Ascending aorta (tissue), 2 donors: ENCODE measurements at regions not wholly inside any gene's neighbourhood (a gene's known extent, or its start where the extent isn't known, plus 50 kb on each side); places are given as distances from the start of the nearest gene placed in this dataset.
A peak's percentile ranks its signal among the peaks of the same experiment; 100 is the strongest.

Experiments
- DNase-seq, 2 donors: peaks; one replicate each; pipeline ENCODE4 v3.0.0-alpha.2; 2019; ENCODE audit warnings: low spot score in 2 of 2
- H3K27ac ChIP-seq, 2 donors: fragments of 200-600 bp; sonication (generic); one replicate each; pipeline ENCODE4 v1.5.1; 2016 to 2017; ENCODE audit warnings: mild to moderate bottlenecking in 1 of 2
- H3K27me3 ChIP-seq: fragments of 200-600 bp; sonication (generic); one replicate; pipeline ENCODE4 v1.5.1; 2017
- H3K36me3 ChIP-seq, 2 donors: fragments of 200-600 bp; sonication (generic); one replicate each; pipeline ENCODE4 v1.5.1; 2016
- H3K4me1 ChIP-seq, 2 donors: fragments of 200-600 bp; sonication (generic); one replicate each; pipeline ENCODE4 v1.5.1; 2016 to 2017; ENCODE audit warnings: mild to moderate bottlenecking in 1 of 2
- H3K4me3 ChIP-seq, 2 donors: fragments of 200-600 bp; sonication (generic); one replicate each; pipeline ENCODE4 v1.5.1; 2016 to 2017; ENCODE audit warnings: mild to moderate bottlenecking in 1 of 2
- H3K9me3 ChIP-seq, 2 donors: fragments of 200-600 bp; sonication (generic); one replicate each; pipeline ENCODE4 v1.5.1; 2016
- intact Hi-C: fragments of 100-400 bp; cut with DNase I; formaldehyde crosslinking; loops from one replicate; pipeline ENCODE4 v1.15.1; 2023
- TF ChIP-seq, protein P1 (sequence below), 3 experiments: fragments of 200-600 bp in 2 of 3; fragments of 450-650 bp in 1 of 3; sonication (generic) in 2 of 3; IDR thresholded peaks; one replicate each; pipeline ENCODE4 v1.5.1; 2016 to 2019; ENCODE audit warnings: antibody characterized with exemption in 3 of 3, mild to moderate bottlenecking in 1 of 3, moderate library complexity in 1 of 3

DNA sequence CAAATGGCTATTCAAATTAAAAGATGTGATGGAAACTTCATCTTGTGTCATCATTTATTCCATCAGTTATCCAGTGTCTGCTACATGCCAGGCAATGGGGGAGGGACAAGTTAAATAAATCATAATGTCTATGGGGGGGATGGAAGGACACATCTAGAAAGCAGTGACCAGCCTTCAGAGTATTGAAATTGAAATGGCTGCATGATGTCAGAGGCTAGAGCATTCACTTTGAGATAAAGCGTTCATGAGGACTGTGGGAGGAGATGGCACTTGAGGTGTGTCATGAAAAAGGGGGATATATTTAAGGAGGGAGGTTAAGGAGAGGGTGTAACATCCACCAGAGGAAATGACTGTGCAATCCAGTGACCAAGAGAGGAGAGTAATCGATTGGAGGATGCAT is 50.6 kb downstream of the SLIT2 start:
- H3K27me3 ChIP-seq = no peaks in the 10 kb centered on the region
- no peaks in the 10 kb centered on the region for H3K4me1 ChIP-seq
- H3K4me3 ChIP-seq = no peak overlapping the region
- DNase-seq = no peak
- H3K36me3 ChIP-seq = no peaks in the 10 kb centered on the region
- H3K9me3 ChIP-seq = no peaks in the 10 kb centered on the region
- TF ChIP-seq, protein P1, sequence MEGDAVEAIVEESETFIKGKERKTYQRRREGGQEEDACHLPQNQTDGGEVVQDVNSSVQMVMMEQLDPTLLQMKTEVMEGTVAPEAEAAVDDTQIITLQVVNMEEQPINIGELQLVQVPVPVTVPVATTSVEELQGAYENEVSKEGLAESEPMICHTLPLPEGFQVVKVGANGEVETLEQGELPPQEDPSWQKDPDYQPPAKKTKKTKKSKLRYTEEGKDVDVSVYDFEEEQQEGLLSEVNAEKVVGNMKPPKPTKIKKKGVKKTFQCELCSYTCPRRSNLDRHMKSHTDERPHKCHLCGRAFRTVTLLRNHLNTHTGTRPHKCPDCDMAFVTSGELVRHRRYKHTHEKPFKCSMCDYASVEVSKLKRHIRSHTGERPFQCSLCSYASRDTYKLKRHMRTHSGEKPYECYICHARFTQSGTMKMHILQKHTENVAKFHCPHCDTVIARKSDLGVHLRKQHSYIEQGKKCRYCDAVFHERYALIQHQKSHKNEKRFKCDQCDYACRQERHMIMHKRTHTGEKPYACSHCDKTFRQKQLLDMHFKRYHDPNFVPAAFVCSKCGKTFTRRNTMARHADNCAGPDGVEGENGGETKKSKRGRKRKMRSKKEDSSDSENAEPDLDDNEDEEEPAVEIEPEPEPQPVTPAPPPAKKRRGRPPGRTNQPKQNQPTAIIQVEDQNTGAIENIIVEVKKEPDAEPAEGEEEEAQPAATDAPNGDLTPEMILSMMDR (IDR thresholded peaks at IDR 0.05) = no peak
- intact Hi-C loops = no loop called here
- no peak overlapping the region for H3K27ac ChIP-seq

DNA sequence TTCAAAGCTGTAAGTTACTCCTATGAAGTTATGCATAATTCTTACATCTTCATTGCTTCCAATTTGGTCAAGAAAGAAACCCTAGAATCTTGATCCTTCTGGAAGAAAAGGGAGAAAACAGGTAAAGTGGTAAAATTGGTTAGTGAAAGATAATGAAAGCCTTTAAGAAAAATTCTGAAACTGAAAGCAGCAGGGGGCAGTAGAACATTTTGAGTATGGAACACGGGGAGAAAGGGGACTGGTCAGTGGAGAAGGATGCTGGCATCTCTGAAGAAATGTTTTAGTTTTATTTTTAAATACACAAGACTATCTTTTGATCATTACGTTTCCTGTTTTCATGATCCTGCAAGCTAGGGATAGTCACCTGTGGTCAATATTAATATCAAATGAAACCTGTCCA is 54.3 kb downstream of the SLIT2 start:
- H3K36me3 ChIP-seq = no peaks in the 10 kb centered on the region
- H3K9me3 ChIP-seq = no peaks in the 10 kb centered on the region
- DNase-seq = no peak
- H3K4me1 ChIP-seq = no peaks in the 10 kb centered on the region
- intact Hi-C loops = no loop called here
- no peaks in the 10 kb centered on the region for H3K27me3 ChIP-seq
- H3K4me3 ChIP-seq = no peak overlapping the region
- no peak overlapping the region for H3K27ac ChIP-seq
- TF ChIP-seq, protein P1 (IDR thresholded peaks at IDR 0.05) = peak in 1 of 3 experiments; percentile 29

DNA sequence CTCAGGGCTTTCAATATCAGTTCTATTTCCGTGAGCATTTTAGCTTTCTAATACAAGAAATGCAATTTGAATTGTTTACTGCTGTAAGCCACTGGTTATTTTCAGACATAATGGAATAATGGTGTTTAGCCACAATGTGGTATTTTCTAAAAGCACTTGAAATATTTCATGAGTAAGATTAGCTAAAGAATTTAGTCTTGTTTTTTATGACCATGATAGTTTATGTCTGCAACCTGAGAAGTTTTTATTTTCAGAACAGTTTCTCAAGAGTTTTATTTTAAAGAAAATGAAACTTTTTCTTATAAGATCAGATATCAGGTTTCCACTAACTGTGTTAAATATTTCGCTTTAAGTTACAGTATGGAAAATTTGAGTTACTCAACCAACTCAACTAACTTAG is 60.2 kb downstream of the SLIT2 start:
- intact Hi-C loops = no loop called here
- Histone ChIP-seq H3K9me3 (no peaks in the 10 kb centered on the region), H3K4me1 (no peaks in the 10 kb centered on the region), H3K4me3 (no peak overlapping the region), H3K36me3 (no peaks in the 10 kb centered on the region), H3K27me3 (no peaks in the 10 kb centered on the region), H3K27ac (no peak overlapping the region)
- TF ChIP-seq, protein P1 (IDR thresholded peaks at IDR 0.05) = no peak
- no peak for DNase-seq

DNA sequence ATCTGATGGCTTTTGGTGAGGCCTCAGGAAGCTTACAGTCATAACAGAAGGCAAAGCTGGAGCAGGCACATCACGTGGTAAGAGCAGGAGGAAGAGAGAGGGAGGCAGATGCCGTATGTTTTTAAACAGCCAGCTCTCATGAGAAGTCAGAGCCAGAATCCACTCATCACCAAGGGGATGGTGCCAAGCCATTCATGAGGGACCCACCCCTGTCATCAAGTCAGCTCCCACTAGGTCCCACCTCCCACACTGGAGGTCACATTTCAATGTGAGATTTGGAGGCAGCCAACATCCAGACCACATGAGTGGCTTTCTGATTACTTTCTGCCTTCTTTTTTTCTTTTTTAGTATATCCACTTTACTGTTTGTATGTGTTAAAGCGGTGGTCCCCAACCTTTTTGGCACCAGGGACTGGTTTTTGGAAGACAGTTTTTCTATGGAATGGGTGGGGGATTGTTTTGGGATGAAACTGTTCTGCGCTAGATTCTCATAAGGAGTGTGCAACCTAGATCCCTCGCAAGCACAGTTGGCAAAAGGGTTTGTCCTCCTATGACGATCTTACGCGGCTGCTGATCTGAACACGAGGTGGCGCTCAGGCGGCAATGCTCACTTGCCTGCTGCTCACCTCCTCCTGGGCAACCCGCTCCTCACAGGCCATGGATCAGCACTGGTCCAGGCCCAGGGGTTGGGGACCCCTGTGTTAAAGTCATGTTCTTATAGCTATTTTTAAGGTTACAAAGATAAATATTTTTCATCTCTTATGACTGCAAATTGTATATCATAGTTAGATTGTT is 61.7 kb downstream of the SLIT2 start:
- no peaks in the 10 kb centered on the region for H3K36me3 ChIP-seq
- H3K27ac ChIP-seq = no peak overlapping the region
- H3K4me3 ChIP-seq = no peak overlapping the region
- H3K27me3 ChIP-seq = no peaks in the 10 kb centered on the region
- TF ChIP-seq, protein P1 (IDR thresholded peaks at IDR 0.05) = no peak
- no peaks in the 10 kb centered on the region for H3K9me3 ChIP-seq
- DNase-seq = no peak
- intact Hi-C loops = no loop called here
- no peaks in the 10 kb centered on the region for H3K4me1 ChIP-seq

DNA sequence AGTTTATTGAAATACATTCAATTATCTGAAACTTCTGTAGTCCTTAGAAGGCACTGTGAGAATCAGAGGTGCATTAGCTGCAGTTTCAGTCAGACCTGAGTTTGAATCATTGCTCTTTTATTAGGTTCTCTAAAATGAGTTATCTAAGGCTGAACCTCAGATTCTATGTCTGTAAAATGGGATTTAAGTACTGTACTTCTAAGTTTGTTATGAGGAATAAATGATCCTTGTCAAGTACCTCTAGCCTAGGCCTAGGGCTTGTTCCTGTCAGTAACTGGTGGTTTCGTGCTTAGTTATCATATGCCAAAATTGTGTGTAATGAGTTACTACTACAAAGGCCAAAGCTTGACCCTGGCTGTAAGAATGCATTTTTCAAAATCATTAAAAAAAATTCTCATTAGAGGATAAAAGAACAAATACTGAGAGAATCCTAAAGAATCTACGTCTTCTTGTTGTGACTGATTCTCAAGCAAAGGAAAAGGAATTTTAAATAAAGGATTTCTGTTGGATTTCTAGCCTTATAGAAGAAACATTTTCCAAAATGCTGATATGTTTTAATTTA is 65.8 kb downstream of the SLIT2 start:
- Histone ChIP-seq H3K4me3 (no peak overlapping the region), H3K4me1 (no peaks in the 10 kb centered on the region)

More for the DNA sequence above, 65.8 kb downstream of the SLIT2 start:
- H3K36me3 ChIP-seq = no peaks in the 10 kb centered on the region
- no peaks in the 10 kb centered on the region for H3K9me3 ChIP-seq
- intact Hi-C loops = no loop called here
- no peak for DNase-seq
- H3K27ac ChIP-seq = no peak overlapping the region
- TF ChIP-seq, protein P1 (IDR thresholded peaks at IDR 0.05) = no peak
- no peaks in the 10 kb centered on the region for H3K27me3 ChIP-seq
